ENCODE measurements at regions not wholly inside any gene's neighbourhood (a gene's known extent, or its start where the extent isn't known, plus 50 kb on each side); places are given as distances from the start of the nearest gene placed in this dataset.

DNA sequence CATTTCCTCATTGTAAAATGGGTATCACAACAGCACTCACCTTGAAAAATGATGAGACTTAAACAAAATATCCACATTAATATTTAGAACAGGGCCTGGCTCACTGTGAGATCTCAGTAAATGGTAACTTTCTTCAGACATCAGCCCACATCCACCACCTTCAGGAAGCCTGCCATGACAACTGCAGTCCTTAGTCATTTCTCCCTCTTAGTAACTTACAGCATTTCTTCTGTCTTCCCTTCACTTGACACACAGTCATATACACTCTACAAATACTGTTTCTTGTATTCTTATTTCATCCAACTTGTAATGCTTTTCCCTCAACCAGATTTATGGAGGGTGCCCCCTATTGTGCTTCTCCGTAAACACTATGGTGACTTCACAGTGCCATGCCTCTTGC is 263.0 kb downstream of the ZNF516 start:
- TF ChIP-seq, protein P1, sequence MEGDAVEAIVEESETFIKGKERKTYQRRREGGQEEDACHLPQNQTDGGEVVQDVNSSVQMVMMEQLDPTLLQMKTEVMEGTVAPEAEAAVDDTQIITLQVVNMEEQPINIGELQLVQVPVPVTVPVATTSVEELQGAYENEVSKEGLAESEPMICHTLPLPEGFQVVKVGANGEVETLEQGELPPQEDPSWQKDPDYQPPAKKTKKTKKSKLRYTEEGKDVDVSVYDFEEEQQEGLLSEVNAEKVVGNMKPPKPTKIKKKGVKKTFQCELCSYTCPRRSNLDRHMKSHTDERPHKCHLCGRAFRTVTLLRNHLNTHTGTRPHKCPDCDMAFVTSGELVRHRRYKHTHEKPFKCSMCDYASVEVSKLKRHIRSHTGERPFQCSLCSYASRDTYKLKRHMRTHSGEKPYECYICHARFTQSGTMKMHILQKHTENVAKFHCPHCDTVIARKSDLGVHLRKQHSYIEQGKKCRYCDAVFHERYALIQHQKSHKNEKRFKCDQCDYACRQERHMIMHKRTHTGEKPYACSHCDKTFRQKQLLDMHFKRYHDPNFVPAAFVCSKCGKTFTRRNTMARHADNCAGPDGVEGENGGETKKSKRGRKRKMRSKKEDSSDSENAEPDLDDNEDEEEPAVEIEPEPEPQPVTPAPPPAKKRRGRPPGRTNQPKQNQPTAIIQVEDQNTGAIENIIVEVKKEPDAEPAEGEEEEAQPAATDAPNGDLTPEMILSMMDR (IDR thresholded peaks at IDR 0.05), result no peak
- peaks cover 0 to 4% (median 1%) of the 10 kb centered on the region in 3 donors for H3K27me3 ChIP-seq (ENCODE audit: insufficient read depth in 3 of 3, low read length in 2 of 3)
- H3K27ac ChIP-seq, result no peak overlapping the region
- no peaks in the 10 kb centered on the region for H3K4me1 ChIP-seq
- no peaks in the 10 kb centered on the region for H3K9me3 ChIP-seq
- no peaks in the 10 kb centered on the region for H3K36me3 ChIP-seq (ENCODE audit: insufficient read depth in 1 of 2, low read depth in 1 of 2)
- H3K4me3 ChIP-seq, result no peak overlapping the region
- intact Hi-C loops (cut with DNase I), result no loop called here
- no peak for ATAC-seq
- 97 to 100% (median 98%) methylated on average over 1 of the region's 1 CpG for WGBS, 3 donors
- no peak for DNase-seq

DNA sequence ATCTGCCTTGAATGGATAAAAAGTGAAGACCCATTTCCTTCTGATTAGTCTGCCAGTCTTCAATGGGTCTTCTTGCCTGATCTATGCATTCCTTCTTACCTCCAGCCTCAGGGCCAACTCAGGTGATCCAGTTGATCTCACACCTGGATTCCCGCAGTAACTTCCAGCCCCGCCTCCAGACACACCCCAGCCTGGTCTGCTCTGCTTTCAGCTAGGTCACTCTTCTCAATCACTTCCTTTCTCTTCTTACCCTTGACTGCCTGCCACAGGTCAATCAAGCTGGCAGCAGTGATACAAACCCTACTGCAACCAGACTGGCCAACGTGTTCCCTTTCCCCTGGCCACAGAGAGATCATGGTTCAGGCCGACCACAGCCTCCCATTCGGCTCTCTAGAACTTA is 263.6 kb downstream of the ZNF516 start:
- intact Hi-C loops (cut with DNase I), result no loop called here
- H3K9me3 ChIP-seq, result no peaks in the 10 kb centered on the region
- peaks cover 0 to 4% (median 0%) of the 10 kb centered on the region in 3 donors for H3K27me3 ChIP-seq (ENCODE audit: insufficient read depth in 3 of 3, low read length in 2 of 3)
- no peaks in the 10 kb centered on the region for H3K36me3 ChIP-seq (ENCODE audit: insufficient read depth in 1 of 2, low read depth in 1 of 2)
- ATAC-seq, result no peak
- no peak overlapping the region for H3K4me3 ChIP-seq
- no peak for DNase-seq
- TF ChIP-seq, protein P1 (IDR thresholded peaks at IDR 0.05), result no peak
- H3K4me1 ChIP-seq, result no peaks in the 10 kb centered on the region
- 91 to 93% (median 92%) methylated on average over 5 of the region's 5 CpGs for WGBS, 3 donors
- no peak overlapping the region for H3K27ac ChIP-seq

DNA sequence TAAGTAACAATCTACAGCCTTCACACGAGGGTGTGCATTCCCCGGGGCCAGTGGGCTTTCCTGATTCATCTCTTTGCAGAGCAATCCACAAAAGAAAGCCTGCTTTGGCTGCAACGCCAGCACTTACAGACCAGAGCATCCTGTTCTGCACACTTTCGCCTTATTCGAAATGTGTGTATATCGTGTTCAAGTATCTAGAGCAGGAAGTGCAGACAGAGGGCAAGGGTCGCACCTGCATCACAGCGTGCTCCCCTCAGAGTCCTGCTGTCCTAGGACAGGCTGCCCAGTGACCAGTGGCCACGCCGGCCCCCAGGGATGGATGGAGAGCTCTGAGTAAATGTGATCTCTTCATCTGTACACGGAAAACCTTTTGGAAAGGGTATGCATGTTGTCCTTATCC is 264.3 kb downstream of the ZNF516 start:
- Histone ChIP-seq H3K9me3 (no peaks in the 10 kb centered on the region), H3K27ac (no peak overlapping the region), H3K4me3 (no peak overlapping the region), H3K36me3 (ENCODE audit: insufficient read depth in 1 of 2, low read depth in 1 of 2) (no peaks in the 10 kb centered on the region), H3K27me3 (ENCODE audit: insufficient read depth in 3 of 3, low read length in 2 of 3) (peaks cover 0 to 4% (median 0%) of the 10 kb centered on the region in 3 donors), H3K4me1 (no peaks in the 10 kb centered on the region)
- TF ChIP-seq, protein P1 (IDR thresholded peaks at IDR 0.05), result no peak
- WGBS, 3 donors, result 49 to 58% (median 55%) methylated on average over 11 of the region's 11 CpGs
- DNase-seq, result no peak
- intact Hi-C loops (cut with DNase I), result no loop called here
- ATAC-seq, result no peak

DNA sequence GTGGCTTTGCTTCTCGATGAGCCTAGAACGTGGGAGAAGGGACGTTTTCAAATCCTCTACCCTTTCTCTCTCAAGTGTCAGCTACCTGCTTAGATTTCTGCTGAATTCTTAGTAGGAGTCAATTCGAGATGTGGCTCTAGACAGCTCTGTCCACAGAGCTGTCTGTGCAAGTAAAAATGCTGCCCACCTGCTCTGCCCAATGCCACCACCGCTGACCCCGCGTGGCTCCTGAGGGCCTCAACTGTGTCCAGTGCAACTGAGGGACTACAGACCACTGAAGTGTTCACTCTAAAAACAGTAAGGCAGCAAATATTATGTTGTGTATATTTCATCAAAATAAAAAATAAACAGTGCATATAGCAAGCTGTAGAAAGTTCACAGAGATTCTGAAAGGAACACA is 266.3 kb downstream of the ZNF516 start:
- H3K9me3 ChIP-seq, result no peaks in the 10 kb centered on the region
- no peaks in the 10 kb centered on the region for H3K36me3 ChIP-seq (ENCODE audit: insufficient read depth in 1 of 2, low read depth in 1 of 2)
- intact Hi-C loops (cut with DNase I), result no loop called here
- no peak for DNase-seq
- H3K4me1 ChIP-seq, result no peaks in the 10 kb centered on the region
- no peak overlapping the region for H3K27ac ChIP-seq
- H3K27me3 ChIP-seq (ENCODE audit: insufficient read depth in 3 of 3, low read length in 2 of 3), result no peaks in the 10 kb centered on the region
- 77 to 81% (median 78%) methylated on average over 7 of the region's 7 CpGs for WGBS, 3 donors
- no peak overlapping the region for H3K4me3 ChIP-seq
- TF ChIP-seq, protein P1 (IDR thresholded peaks at IDR 0.05), result no peak
- ATAC-seq, result no peak

DNA sequence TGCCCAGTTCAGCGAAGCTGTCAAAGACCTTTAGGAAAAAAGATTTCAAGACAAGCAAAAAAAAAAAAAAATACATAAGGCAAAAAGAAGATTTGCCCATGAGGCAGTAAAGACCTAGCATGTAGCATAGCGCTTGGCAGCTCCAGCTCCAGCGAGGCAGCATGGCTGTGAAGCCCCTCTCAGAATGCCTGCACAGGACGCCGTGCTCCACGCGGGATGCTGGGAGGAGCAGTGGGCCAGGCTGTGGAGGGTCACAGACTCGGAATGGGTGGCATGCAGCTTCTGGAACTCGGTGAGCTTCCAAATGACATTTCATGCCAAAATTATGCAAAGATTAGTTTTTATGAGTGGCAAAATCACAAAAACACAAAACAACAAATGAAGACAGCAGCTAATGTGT is 267.3 kb downstream of the ZNF516 start:
- H3K9me3 ChIP-seq, result no peaks in the 10 kb centered on the region
- H3K27me3 ChIP-seq (ENCODE audit: insufficient read depth in 3 of 3, low read length in 2 of 3), result no peaks in the 10 kb centered on the region
- ATAC-seq (no peak), DNase-seq (no peak)
- 73 to 75% (median 75%) methylated on average over 9 of the region's 9 CpGs for WGBS, 3 donors
- H3K27ac ChIP-seq, result no peak overlapping the region
- H3K4me1 ChIP-seq, result no peaks in the 10 kb centered on the region
- TF ChIP-seq, protein P1 (IDR thresholded peaks at IDR 0.05), result no peak
- intact Hi-C loops (cut with DNase I), result no loop called here
- H3K36me3 ChIP-seq (ENCODE audit: insufficient read depth in 1 of 2, low read depth in 1 of 2), result no peaks in the 10 kb centered on the region
- no peak overlapping the region for H3K4me3 ChIP-seq

All from psoas muscle (tissue), 7 donors.